NOMO-1 (cell line): ENCODE measurements at regions not wholly inside any gene's neighbourhood (a gene's known extent, or its start where the extent isn't known, plus 50 kb on each side); places are given as distances from the start of the nearest gene placed in this dataset.

Experiments used
- DNase-seq, 2 experiments: peaks; one replicate each; lab custom pipeline; 2025; ENCODE audit not compliant: unreplicated experiment in 2 of 2; lab: John Stamatoyannopoulos, UW

GRCh38 chr1:219774386-219774785 lies 154.0 kb downstream of the SLC30A10 start:
- DNase-seq, result no peak

GRCh38 chr1:219773775-219774174 lies 154.6 kb downstream of the SLC30A10 start:
- DNase-seq, result no peak

GRCh38 chr1:219773110-219773509 lies 155.2 kb downstream of the SLC30A10 start:
- DNase-seq, result no peak

- no peak for DNase-seq
Observed at GRCh38 chr1:219772265-219773036, 155.9 kb downstream of the SLC30A10 start.

GRCh38 chr1:219771080-219771479 lies 157.3 kb downstream of the SLC30A10 start:
- DNase-seq, result no peak

GRCh38 chr1:219763321-219763720 lies 150.4 kb upstream of the ZC3H11B start:
- DNase-seq, result no peak

- no peak for DNase-seq
Observed at GRCh38 chr1:219761208-219761860, 148.4 kb upstream of the ZC3H11B start.

- DNase-seq, result no peak
Observed at GRCh38 chr1:219759095-219759494, 146.2 kb upstream of the ZC3H11B start.

GRCh38 chr1:219757890-219758289 lies 145.0 kb upstream of the ZC3H11B start:
- no peak for DNase-seq

GRCh38 chr1:219755234-219755633 lies 142.3 kb upstream of the ZC3H11B start:
- no peak for DNase-seq

GRCh38 chr1:219754767-219755166 lies 141.9 kb upstream of the ZC3H11B start:
- DNase-seq, result no peak

GRCh38 chr1:219753914-219754313 lies 141.0 kb upstream of the ZC3H11B start:
- DNase-seq, result no peak

GRCh38 chr1:219752645-219753044 lies 139.7 kb upstream of the ZC3H11B start:
- no peak for DNase-seq

GRCh38 chr1:219751870-219752507 lies 139.1 kb upstream of the ZC3H11B start:
- no peak for DNase-seq

- DNase-seq, result no peak
Observed at GRCh38 chr1:219749370-219749769, 136.5 kb upstream of the ZC3H11B start.

GRCh38 chr1:219746141-219746540 lies 133.2 kb upstream of the ZC3H11B start:
- DNase-seq, result no peak

GRCh38 chr1:219744652-219745469 lies 132.0 kb upstream of the ZC3H11B start:
- DNase-seq, result no peak

- no peak for DNase-seq
Observed at GRCh38 chr1:219741011-219741970, 128.4 kb upstream of the ZC3H11B start.

GRCh38 chr1:219733511-219734174 lies 120.7 kb upstream of the ZC3H11B start:
- no peak for DNase-seq
